ENCODE measurements at regions not wholly inside any gene's neighbourhood (a gene's known extent, or its start where the extent isn't known, plus 50 kb on each side); places are given as distances from the start of the nearest gene placed in this dataset.
A peak's percentile ranks its signal among the peaks of the same experiment; 100 is the strongest.

DNA sequence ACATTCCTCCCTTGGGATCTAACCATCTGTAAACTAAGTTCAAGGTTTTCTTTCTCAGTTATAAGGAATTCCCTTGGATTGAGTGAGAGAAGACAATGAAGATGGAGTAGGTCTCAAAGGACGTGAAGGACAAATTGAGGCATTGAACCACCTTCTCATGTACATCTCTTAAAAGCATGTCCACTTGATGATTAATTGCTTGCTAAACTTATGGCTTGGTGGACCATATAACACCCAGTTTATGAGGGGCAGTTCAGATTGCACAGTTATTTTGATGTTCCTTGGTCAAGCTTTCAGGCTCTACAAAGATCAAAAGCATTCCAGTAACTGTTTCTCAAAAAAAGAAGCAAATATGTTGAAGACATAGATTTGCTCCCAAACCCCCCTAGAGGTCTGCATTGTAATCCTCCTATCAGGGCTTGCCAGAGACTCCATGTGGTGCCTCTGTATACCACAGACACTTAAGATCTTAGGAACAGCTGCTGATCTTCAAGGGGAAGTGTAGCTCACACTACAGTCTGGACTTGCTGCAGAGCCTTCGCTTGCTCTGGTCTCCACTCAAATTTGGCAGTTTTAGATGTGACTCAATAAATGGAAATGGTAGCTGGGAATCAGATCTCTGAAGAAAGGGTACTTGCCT is 56.9 kb upstream of the ALDH1A1 start (continued):
- TF ChIP-seq, protein P1, sequence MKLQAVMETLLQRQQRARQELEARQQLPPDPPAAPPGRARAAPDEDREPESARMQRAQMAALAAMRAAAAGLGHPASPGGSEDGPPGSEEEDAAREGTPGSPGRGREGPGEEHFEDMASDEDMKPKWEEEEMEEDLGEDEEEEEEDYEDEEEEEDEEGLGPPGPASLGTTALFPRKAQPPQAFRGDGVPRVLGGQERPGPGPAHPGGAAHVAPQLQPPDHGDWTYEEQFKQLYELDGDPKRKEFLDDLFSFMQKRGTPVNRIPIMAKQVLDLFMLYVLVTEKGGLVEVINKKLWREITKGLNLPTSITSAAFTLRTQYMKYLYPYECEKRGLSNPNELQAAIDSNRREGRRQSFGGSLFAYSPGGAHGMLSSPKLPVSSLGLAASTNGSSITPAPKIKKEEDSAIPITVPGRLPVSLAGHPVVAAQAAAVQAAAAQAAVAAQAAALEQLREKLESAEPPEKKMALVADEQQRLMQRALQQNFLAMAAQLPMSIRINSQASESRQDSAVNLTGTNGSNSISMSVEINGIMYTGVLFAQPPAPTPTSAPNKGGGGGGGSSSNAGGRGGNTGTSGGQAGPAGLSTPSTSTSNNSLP (IDR thresholded peaks at IDR 0.05; ENCODE audit: borderline replicate concordance, low read depth, low read length): 0 out of 2 replicates have a peak, but pooled peaks have one; percentile 21
- TF ChIP-seq, protein P2, sequence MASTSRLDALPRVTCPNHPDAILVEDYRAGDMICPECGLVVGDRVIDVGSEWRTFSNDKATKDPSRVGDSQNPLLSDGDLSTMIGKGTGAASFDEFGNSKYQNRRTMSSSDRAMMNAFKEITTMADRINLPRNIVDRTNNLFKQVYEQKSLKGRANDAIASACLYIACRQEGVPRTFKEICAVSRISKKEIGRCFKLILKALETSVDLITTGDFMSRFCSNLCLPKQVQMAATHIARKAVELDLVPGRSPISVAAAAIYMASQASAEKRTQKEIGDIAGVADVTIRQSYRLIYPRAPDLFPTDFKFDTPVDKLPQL (IDR thresholded peaks at IDR 0.05; ENCODE audit: extremely low read depth, insufficient read length): no peak
- TF ChIP-seq CCNT2 (IDR thresholded peaks at IDR 0.05; ENCODE audit: borderline replicate concordance, extremely low read depth, insufficient read length, low read depth, low read length) (no peak), YY1 (IDR thresholded peaks at IDR 0.05; ENCODE audit: borderline replicate concordance in 1 of 3, control insufficient read depth in 1 of 3, extremely low read depth in 1 of 3, insufficient read depth in 3 of 3, insufficient read length in 1 of 3, insufficient replicate concordance in 2 of 3, low read depth in 1 of 3, low read length in 2 of 3) (no peak), TEAD4 (IDR thresholded peaks at IDR 0.05; ENCODE audit: low read length) (peak; percentile 92), TEAD4 (CRISPR knock-in tag; IDR thresholded peaks at IDR 0.05; ENCODE audit: borderline replicate concordance) (no peak)
